ENCODE measurements at regions not wholly inside any gene's neighbourhood (a gene's known extent, or its start where the extent isn't known, plus 50 kb on each side); places are given as distances from the start of the nearest gene placed in this dataset.
"Not testable (repeated sequence)": the region's sequence is repeated elsewhere in the genome, so short reads cannot be mapped to it uniquely, and the experiment has no call there.

DNA sequence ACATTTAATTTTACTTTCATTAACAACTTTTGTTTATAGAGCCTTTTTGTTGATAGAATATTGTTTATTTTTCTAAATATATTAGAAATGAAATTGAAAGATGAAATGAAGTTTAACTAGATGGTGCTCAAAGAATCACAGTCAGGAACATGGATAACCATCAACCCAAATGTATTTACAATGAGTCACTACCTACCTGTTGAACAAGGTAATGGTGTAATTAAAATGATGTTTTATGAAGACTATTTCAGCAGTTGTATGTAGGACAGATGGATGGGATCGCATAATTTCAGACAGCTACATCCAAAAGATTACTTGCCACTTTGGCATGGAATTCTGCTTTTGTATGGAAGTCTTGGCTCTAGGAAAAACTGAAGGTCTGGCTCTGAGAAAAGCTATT lies 403.6 kb upstream of the SLC10A2 start:
- no peak overlapping the region for H3K4me3 ChIP-seq (ENCODE audit: control insufficient read depth, low read depth, low read length)
- TF ChIP-seq, protein P1, sequence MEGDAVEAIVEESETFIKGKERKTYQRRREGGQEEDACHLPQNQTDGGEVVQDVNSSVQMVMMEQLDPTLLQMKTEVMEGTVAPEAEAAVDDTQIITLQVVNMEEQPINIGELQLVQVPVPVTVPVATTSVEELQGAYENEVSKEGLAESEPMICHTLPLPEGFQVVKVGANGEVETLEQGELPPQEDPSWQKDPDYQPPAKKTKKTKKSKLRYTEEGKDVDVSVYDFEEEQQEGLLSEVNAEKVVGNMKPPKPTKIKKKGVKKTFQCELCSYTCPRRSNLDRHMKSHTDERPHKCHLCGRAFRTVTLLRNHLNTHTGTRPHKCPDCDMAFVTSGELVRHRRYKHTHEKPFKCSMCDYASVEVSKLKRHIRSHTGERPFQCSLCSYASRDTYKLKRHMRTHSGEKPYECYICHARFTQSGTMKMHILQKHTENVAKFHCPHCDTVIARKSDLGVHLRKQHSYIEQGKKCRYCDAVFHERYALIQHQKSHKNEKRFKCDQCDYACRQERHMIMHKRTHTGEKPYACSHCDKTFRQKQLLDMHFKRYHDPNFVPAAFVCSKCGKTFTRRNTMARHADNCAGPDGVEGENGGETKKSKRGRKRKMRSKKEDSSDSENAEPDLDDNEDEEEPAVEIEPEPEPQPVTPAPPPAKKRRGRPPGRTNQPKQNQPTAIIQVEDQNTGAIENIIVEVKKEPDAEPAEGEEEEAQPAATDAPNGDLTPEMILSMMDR (IDR thresholded peaks at IDR 0.05; ENCODE audit: control insufficient read depth, insufficient read depth, low read depth, low read length, missing control alignments): no peak
- DNase-seq (ENCODE audit: low read depth): no peak

DNA sequence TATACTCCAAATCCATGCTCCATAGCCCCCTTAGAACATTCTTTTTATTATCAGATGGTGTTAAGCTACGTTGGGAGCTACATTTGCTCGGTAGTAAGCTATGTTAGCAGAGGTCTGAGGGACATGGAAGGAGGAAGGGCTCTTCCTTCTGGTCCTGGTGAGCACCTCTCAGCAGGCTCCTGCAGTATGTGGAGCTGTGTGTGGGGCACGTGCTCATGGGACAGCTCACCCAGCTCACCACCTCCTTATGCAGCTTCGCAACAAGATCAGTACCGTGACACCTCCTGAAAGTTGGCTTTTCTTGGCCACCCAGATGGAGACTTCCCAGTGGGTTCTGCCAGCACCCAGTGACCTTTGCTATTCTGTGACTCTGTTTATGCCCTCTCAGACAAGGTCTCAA lies 400.5 kb upstream of the SLC10A2 start:
- TF ChIP-seq, protein P1 (IDR thresholded peaks at IDR 0.05; ENCODE audit: control insufficient read depth, insufficient read depth, low read depth, low read length, missing control alignments): no peak
- no peak for DNase-seq (ENCODE audit: low read depth)
- no peak overlapping the region for H3K4me3 ChIP-seq (ENCODE audit: control insufficient read depth, low read depth, low read length)

DNA sequence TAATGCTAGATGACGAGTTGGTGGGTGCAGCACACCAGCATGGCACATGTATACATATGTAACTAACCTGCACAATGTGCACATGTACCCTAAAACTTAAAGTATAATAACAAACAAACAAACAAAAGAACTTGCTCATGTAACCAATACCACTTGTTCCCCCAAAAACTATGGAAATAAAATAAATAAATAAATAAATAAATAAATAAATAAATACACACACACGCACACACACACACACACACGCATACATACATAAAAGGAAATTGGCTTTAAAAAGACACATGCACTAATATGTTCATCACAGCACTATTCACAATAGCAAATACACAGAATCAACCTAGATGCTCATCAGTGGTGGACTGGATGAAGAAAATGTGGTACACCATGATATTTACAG lies 394.0 kb upstream of the SLC10A2 start:
- not testable (repeated sequence) for DNase-seq (ENCODE audit: low read depth); H3K4me3 ChIP-seq (ENCODE audit: control insufficient read depth, low read depth, low read length)

DNA sequence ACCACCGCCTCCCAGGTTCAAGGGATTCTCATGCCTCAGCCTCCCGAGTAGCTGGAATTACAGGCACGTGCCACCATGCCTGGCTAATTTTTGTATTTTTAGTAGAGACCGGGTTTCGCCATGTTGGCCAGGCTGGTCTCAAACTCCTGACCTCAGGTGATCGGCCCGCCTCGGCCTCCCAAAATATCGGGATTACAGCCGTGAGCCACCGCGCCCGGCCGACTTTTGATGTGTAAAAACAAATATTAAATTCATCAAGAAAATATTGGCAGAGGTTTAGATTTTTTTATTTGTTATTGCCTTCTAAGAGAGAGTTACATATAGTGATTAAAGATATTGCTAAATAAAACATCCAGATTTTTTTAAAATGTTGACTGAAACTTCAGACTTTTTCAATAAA lies 390.8 kb upstream of the SLC10A2 start:
- not testable (repeated sequence) for H3K4me3 ChIP-seq (ENCODE audit: control insufficient read depth, low read depth, low read length); DNase-seq (ENCODE audit: low read depth)

DNA sequence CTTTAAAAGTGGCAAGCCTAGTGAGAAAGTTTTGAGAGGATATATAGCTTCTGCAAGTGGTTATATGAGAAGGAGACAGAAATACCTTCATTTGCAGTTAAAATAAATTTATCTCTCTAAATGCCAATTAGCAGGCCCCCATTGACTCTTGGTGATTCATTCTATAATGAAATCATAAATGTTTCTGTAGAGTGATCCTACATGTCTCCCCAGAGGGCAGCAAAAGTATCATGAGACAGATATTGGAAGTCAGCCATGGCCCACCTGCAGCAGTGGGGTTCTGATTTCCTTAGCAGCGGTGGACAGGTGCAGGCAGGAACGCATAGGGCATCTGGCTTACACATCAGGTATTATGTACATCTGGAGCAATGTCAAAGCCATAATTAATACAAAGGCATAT lies 385.4 kb upstream of the SLC10A2 start:
- no peak overlapping the region for H3K4me3 ChIP-seq (ENCODE audit: control insufficient read depth, low read depth, low read length)
- TF ChIP-seq, protein P1 (IDR thresholded peaks at IDR 0.05; ENCODE audit: control insufficient read depth, insufficient read depth, low read depth, low read length, missing control alignments): no peak
- DNase-seq (ENCODE audit: low read depth): no peak

DNA sequence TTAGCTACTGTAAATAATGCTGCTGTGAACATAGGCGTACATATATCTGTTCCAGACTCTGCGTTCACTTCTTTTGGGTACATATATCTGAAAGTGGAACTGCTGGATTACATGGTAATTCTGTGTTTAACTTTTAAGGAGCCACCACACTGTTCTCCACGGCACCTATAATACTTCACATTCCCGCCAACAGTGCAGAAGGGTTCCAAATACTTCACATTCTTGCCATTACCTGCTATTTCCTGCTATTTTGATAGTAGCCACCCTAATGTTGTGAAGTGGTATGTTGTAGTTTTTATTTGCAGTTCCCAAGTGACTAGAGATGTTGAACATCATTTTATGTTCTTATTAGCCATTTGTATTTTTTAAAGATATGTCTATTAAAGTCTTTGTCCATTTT lies 377.4 kb upstream of the SLC10A2 start:
- DNase-seq (ENCODE audit: low read depth): no peak
- no peak overlapping the region for H3K4me3 ChIP-seq (ENCODE audit: control insufficient read depth, low read depth, low read length)
- TF ChIP-seq, protein P1 (IDR thresholded peaks at IDR 0.05; ENCODE audit: control insufficient read depth, insufficient read depth, low read depth, low read length, missing control alignments): no peak

DNA sequence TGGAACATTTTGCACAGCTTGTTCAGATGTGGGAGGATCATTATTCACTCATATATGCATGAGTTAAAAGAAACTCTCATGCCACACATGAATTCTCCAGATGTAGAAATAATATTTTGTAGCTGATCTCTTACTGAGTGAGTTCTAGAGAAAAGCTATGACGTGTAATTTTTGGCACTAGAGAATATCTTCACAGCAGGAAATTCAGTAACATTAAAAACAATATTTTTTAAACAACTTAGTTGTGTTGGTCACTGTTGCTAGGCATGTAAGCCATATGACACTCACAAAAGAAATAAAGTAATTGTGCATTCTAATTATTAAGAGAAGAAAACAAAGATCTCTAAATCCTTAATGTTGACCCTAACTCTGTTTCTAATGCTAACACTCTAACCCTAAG lies 371.4 kb upstream of the SLC10A2 start:
- TF ChIP-seq, protein P1 (IDR thresholded peaks at IDR 0.05; ENCODE audit: control insufficient read depth, insufficient read depth, low read depth, low read length, missing control alignments): no peak
- no peak for DNase-seq (ENCODE audit: low read depth)
- H3K4me3 ChIP-seq (ENCODE audit: control insufficient read depth, low read depth, low read length): no peak overlapping the region

DNA sequence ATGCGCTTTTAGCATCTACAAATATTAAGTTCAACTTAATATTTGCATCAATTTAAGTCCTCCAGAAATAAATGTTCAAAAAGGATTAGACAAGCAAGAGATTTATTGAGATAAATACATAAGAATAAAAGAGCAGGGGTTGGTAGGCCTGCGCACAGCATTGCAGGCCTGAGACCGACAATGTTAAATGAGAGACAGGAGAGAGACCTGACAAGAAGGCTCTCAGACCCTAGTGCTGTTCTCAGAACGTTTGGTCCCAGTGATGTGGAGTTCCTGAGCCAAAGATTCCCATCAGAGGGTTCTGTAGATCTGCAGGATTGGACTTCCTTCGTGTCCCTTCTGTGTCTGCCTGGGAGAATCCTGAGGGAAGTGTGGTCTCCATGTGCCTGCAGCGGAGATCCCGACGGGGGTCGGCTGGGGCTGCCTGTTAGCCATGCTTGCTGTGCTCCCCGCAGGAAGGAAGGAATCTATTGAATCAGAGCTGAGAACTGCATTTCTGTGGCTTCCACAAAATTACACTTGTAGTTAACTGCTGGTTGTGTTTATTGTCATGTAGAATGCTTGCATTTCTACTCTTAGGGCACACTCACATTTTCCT lies 369.9 kb upstream of the SLC10A2 start:
- H3K4me3 ChIP-seq (ENCODE audit: control insufficient read depth, low read depth, low read length): no peak overlapping the region
- DNase-seq (ENCODE audit: low read depth): no peak
- TF ChIP-seq, protein P1 (IDR thresholded peaks at IDR 0.05; ENCODE audit: control insufficient read depth, insufficient read depth, low read depth, low read length, missing control alignments): no peak

Measured in AG09309 (cell line).